RWPE1 (cell line): ENCODE measurements at regions not wholly inside any gene's neighbourhood (a gene's known extent, or its start where the extent isn't known, plus 50 kb on each side); places are given as distances from the start of the nearest gene placed in this dataset.

Experiments used
- CTCF ChIA-PET: fragments of 350-600 bp; sonication (Branson Sonifier 250); formaldehyde crosslinking; extraction: SDS; loops from one replicate; lab custom pipeline; 2021; lab: Yijun Ruan, JAX
- POLR2A ChIA-PET: fragments of 400-600 bp; formaldehyde crosslinking; extraction: SDS; loops from one replicate; lab custom pipeline; 2020; ENCODE audit warnings: antibody characterized with exemption; ENCODE audit not compliant: low non-redundant PET; lab: Yijun Ruan, JAX
- DNase-seq: peaks from one replicate; pipeline ENCODE4 v3.0.0; 2012; ENCODE audit warnings: low spot score
- H3K27ac ChIP-seq: fragments of 450-650 bp; 2 replicates; pipeline ENCODE4 v1.5.1; 2017
- CTCF ChIP-seq: fragments of 450-650 bp; conservative IDR thresholded peaks from 2 replicates; pipeline ENCODE4 v1.5.1; 2017; ENCODE audit warnings: low read depth, mild to moderate bottlenecking

GRCh38 chr13:79716191-79716590 is 235.2 kb downstream of the NDFIP2 start:
- no peak for TF ChIP-seq CTCF
- CTCF ChIA-PET = no interaction called here
- POLR2A ChIA-PET = no interaction called here
- no peak overlapping the region for H3K27ac ChIP-seq
- DNase-seq = no peak

GRCh38 chr13:79711631-79712030 is 230.7 kb downstream of the NDFIP2 start:
- CTCF ChIA-PET = no interaction called here
- POLR2A ChIA-PET = no interaction called here
- no peak for DNase-seq
- no peak overlapping the region for H3K27ac ChIP-seq
- TF ChIP-seq CTCF = no peak

- ChIA-PET POLR2A (no interaction called here), CTCF (interaction anchor here (0.7 kb wide), 1 partner anchor 175 kb away, joined by 3 read pairs; no protein-coding TSS in a partner anchor)
- no peak for DNase-seq
- no peak for TF ChIP-seq CTCF
- H3K27ac ChIP-seq = no peak overlapping the region
Observed at GRCh38 chr13:79710376-79710775, 229.4 kb downstream of the NDFIP2 start.

GRCh38 chr13:79709471-79709870 is 228.5 kb downstream of the NDFIP2 start:
- no peak overlapping the region for H3K27ac ChIP-seq
- no peak for TF ChIP-seq CTCF
- no peak for DNase-seq
- ChIA-PET POLR2A (no interaction called here), CTCF (no interaction called here)

- no peak for DNase-seq
- H3K27ac ChIP-seq = no peak overlapping the region
- POLR2A ChIA-PET = no interaction called here
- CTCF ChIA-PET = no interaction called here
- no peak for TF ChIP-seq CTCF
Observed at GRCh38 chr13:79703772-79704171, 222.8 kb downstream of the NDFIP2 start.

GRCh38 chr13:79695754-79696153 is 214.8 kb downstream of the NDFIP2 start:
- TF ChIP-seq CTCF = no peak
- H3K27ac ChIP-seq = no peak overlapping the region
- CTCF ChIA-PET = interaction anchor here (0.6 kb wide), 1 partner anchor 283 kb away, joined by 3 read pairs; no protein-coding TSS in a partner anchor
- POLR2A ChIA-PET = no interaction called here
- DNase-seq = no peak

- no peak for DNase-seq
- no peak overlapping the region for H3K27ac ChIP-seq
- TF ChIP-seq CTCF = no peak
- CTCF ChIA-PET = no interaction called here
- POLR2A ChIA-PET = no interaction called here
Observed at GRCh38 chr13:79692846-79693245, 211.9 kb downstream of the NDFIP2 start.
